LNCAP (cell line): ENCODE measurements at regions not wholly inside any gene's neighbourhood (a gene's known extent, or its start where the extent isn't known, plus 50 kb on each side); places are given as distances from the start of the nearest gene placed in this dataset.

Source experiments
- TF ChIP-seq, protein P1 (sequence below): fragments of 450-650 bp; IDR thresholded peaks from 2 replicates; pipeline ENCODE4 v1.5.1; 2017; ENCODE audit warnings: mild to moderate bottlenecking

- TF ChIP-seq, protein P1, sequence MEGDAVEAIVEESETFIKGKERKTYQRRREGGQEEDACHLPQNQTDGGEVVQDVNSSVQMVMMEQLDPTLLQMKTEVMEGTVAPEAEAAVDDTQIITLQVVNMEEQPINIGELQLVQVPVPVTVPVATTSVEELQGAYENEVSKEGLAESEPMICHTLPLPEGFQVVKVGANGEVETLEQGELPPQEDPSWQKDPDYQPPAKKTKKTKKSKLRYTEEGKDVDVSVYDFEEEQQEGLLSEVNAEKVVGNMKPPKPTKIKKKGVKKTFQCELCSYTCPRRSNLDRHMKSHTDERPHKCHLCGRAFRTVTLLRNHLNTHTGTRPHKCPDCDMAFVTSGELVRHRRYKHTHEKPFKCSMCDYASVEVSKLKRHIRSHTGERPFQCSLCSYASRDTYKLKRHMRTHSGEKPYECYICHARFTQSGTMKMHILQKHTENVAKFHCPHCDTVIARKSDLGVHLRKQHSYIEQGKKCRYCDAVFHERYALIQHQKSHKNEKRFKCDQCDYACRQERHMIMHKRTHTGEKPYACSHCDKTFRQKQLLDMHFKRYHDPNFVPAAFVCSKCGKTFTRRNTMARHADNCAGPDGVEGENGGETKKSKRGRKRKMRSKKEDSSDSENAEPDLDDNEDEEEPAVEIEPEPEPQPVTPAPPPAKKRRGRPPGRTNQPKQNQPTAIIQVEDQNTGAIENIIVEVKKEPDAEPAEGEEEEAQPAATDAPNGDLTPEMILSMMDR, result no peak
Measured at GRCh38 chr3:20264900-20265567, 79.0 kb upstream of the SGO1 start.

DNA sequence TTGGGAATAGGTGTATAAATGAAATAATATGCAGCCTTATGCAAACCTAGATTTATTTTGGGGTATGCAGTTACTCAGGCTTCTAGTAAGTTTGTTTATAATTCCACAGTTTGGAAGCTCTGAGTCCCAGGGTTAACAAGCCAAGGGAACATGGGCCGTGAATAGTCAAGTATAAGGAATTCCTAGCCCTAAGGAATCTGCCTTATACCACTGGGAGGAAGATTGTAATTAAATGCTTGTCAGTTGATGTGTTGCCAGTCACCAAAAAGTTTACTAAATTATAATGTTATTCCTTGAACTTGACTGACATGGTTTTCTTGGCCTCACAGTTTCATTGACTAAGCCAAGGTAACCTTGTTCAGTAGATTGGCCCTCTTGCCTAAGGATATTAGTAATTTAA lies 72.4 kb upstream of the SGO1 start:
- TF ChIP-seq, protein P1, result no peak

DNA sequence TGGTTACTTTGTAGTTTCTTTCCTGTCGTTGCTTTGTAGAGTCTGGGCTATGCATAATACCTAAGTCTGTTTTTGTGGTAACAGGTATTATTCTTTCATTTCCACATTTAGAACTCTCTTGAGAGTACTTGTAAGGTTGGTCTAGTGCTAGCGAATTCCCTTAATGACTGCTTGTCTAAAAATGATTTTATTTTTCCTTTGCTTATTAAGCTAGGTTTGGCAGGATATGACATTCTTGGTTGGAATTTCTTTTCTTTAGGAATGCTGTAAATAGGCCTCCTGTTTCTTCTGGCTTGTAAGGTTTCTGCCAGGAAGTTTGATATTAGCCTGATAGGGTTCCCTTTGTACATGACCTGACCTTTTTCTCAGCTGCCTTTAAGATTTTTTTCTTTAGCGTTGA lies 70.1 kb upstream of the SGO1 start:
- TF ChIP-seq, protein P1, result no peak

GRCh38 chr3:20254268-20255117 lies 68.5 kb upstream of the SGO1 start:
- TF ChIP-seq, protein P1, result no peak

- TF ChIP-seq, protein P1, result no peak
Measured at GRCh38 chr3:20250786-20251185, 64.8 kb upstream of the SGO1 start.

- TF ChIP-seq, protein P1, result no peak
Measured at GRCh38 chr3:20250314-20250713, 64.3 kb upstream of the SGO1 start.

GRCh38 chr3:20246662-20247061 lies 60.7 kb upstream of the SGO1 start:
- TF ChIP-seq, protein P1, result no peak
